Ovary (tissue), 7 donors: ENCODE measurements at regions not wholly inside any gene's neighbourhood (a gene's known extent, or its start where the extent isn't known, plus 50 kb on each side); places are given as distances from the start of the nearest gene placed in this dataset.
"Not testable (repeated sequence)": the region's sequence is repeated elsewhere in the genome, so short reads cannot be mapped to it uniquely, and the experiment has no call there.

ENCODE experiments used
- DNase-seq, 5 donors: peaks; one replicate each; pipeline ENCODE4 v3.0.0-alpha.2; 2019 to 2020
- H3K27ac ChIP-seq, 2 donors: fragments of 200-600 bp; one replicate each; pipeline versions ENCODE4 v1.5.1 to v1.8.0; 2019 to 2022
- H3K27me3 ChIP-seq: fragments of 200-600 bp; one replicate; pipeline ENCODE4 v1.8.0; 2022
- H3K36me3 ChIP-seq: fragments of 200-600 bp; sonication (generic); one replicate; pipeline ENCODE4 v1.5.1; 2019
- H3K4me1 ChIP-seq: one replicate; pipeline ENCODE4 v1.8.1; 2013; ENCODE audit warnings: mild to moderate bottlenecking, moderate library complexity; ENCODE audit not compliant: insufficient read depth
- H3K4me3 ChIP-seq: fragments of 200-600 bp; sonication (generic); one replicate; pipeline ENCODE4 v1.5.1; 2017
- H3K9me3 ChIP-seq, 2 donors: fragments of 200-600 bp in 1 of 2; sonication (generic) in 1 of 2; one replicate each; pipeline versions ENCODE4 v1.5.1 to v1.8.1; 2013 to 2019; ENCODE audit warnings: mild to moderate bottlenecking in 1 of 2, moderate library complexity in 1 of 2
- EP300 ChIP-seq: sonication (generic); formaldehyde crosslinking; IDR thresholded peaks from one replicate; pipeline ENCODE4 v1.6.1; 2017; ENCODE audit warnings: antibody characterized with exemption
- POLR2A ChIP-seq: fragments of 450-650 bp; IDR thresholded peaks from one replicate; pipeline ENCODE4 v1.6.1; 2017; ENCODE audit warnings: antibody characterized with exemption, mild to moderate bottlenecking, moderate library complexity
- WGBS, 3 donors: extraction: QIAGEN DNeasy Blood & Tissue Kit in 1 of 3; methylation state at CpG; one replicate each; pipeline versions ENCODE4 v1.1.5 to v1.1.7; 2013 to 2017; 5-methylcytosine and 5-hydroxymethylcytosine counted together
- intact Hi-C, 4 donors: fragments of 100-400 bp; cut with DNase I; formaldehyde crosslinking; loops; one replicate each; pipeline versions ENCODE4 v1.11.0 to v1.15.1; 2022 to 2023
- TF ChIP-seq, protein P1 (sequence below), 3 donors: fragments of 450-650 bp in 2 of 3; fragments of 200-600 bp in 1 of 3; IDR thresholded peaks; one replicate each; pipeline versions ENCODE4 v1.5.1 to v1.8.0; 2016 to 2022; ENCODE audit warnings: antibody characterized with exemption in 3 of 3, mild to moderate bottlenecking in 1 of 3
- donor health status: DM: no; HTN: no; CAD: no; lungs with moderate emphysema.
- donor health status: DM: no; HTN: no; CAD: no.
- donor health status: Bipolar disorder and iron deficiency.
- donor health status: DM: no; HTN: no; CAD: no.
- donor health status: DM: yes; HTN: yes; CAD: no.

DNA sequence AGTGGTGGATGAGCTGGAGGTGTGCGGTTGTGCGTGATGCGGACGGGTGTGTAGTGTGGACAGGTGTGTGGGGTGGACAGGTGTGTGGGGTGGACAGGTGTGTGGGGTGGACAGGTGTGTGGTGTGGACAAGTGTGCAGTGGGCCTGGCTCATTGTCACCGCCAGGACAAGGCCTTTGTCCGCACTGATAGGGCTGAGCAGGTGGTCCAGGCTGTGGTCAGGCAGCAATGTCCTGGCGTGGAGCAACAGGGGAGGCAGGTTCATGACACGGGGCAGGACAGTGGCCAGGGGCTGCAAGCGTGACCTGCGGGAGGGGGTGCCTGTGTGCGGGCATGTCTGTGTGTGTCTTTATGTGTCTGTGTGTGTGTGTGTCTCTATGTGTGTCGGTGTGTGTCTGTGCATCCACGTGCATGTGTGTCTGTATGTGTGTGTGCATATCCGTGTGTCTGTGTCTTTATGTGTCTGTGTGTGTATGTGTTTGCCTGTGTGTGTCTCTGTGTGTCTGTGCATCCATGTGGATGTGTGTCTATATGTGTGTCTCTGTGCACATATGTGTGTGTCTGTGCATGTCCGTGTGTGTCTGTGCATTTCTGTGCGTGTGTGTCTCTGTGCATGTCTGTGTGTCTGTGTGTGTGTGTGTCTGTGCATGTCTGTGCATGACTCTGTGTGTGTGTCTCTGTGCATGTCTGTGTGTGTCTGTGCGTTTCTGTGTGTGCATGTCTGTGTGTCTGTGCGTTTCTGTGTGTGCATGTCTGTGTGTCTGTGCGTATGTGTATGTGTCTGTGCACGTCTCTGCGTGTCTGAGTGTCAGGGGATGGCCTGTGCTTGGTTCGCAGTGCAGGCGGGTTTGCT is 161.0 kb downstream of the TMEM121 start:
- H3K27ac ChIP-seq, H3K36me3 ChIP-seq, H3K4me3 ChIP-seq, H3K27me3 ChIP-seq, DNase-seq, H3K9me3 ChIP-seq, H3K4me1 ChIP-seq: not testable (repeated sequence)
- WGBS, 3 donors: 77 to 78% (median 77%) methylated on average over 22 to 23 of the region's 23 CpGs
- intact Hi-C loops: loop anchor here in 1 of 4 donors (10.0 kb wide), 1 partner anchor 123 kb away; no protein-coding TSS in a partner anchor

DNA sequence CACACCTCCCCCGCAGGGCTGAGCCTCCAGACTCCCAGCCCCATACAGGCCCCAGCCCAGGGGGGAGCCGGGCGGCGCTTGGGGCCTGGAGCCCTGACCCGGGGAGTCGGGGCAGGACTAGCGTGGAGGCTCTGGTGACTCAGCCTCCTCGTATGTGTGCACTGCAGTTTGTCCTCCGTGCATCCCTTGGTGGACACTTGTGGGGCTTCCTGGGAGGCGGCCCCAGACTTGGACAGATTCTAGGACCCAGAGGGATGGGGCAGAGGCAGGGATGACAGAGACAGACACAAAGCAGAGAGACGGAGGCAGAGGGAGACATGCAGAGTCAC is 161.6 kb downstream of the TMEM121 start:
- DNase-seq: peak in 1 of 5 donors; percentile 31
- not testable (repeated sequence) for H3K9me3 ChIP-seq, H3K4me1 ChIP-seq, H3K27ac ChIP-seq, H3K27me3 ChIP-seq, H3K4me3 ChIP-seq, H3K36me3 ChIP-seq
- WGBS, 3 donors: 46 to 71% (median 69%) methylated on average over 9 to 11 of the region's 11 CpGs
- intact Hi-C loops: loop anchor here in 1 of 4 donors (10.0 kb wide), 1 partner anchor 123 kb away; no protein-coding TSS in a partner anchor

DNA sequence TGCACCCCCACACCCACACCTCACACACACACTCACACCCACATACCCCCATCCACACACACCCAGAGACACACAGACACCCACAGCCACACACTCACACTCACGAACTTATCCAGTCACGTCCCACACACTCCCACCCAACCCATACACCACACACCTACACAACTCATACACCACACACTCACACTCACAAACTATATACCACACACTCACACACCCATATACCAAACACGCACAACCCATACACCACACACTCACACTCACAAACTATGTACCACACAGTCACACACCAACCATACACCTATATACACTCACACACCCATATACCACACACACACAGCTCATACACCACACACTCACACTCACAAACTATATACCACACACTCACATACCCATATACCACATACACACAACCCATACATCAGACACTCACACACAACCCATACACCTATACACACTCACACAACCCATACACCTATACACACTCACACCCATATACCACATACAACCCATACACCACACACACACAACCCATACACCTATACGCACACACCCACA is 162.4 kb downstream of the TMEM121 start:
- not testable (repeated sequence) for H3K9me3 ChIP-seq, H3K36me3 ChIP-seq, H3K4me1 ChIP-seq, H3K27me3 ChIP-seq, DNase-seq, H3K27ac ChIP-seq, H3K4me3 ChIP-seq
- WGBS, 3 donors: 86 to 90% (median 88%) methylated on average over 4 of the region's 4 CpGs
- intact Hi-C loops: loop anchor here in 1 of 4 donors (10.0 kb wide), 1 partner anchor 124 kb away; no protein-coding TSS in a partner anchor

DNA sequence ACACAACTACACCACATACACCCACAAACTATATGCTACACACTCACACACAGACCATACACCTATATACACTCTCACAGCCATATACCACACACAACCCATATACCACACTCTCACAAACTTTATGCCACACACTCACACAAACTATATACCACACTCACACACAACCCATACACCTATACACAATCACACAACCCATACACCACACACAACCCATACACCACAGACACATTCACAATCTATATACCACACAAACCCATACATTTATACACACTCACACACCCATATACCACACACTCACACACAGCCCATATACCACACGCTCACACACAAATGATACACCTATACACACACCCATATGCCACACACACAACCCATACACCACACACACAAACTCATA is 163.3 kb downstream of the TMEM121 start:
- Histone ChIP-seq H3K4me3 (no peak overlapping the region), H3K27me3 (no peaks in the 10 kb centered on the region), H3K9me3 (no peaks in the 10 kb centered on the region), H3K36me3 (no peaks in the 10 kb centered on the region), H3K4me1 (no peaks in the 10 kb centered on the region), H3K27ac (no peak overlapping the region)
- 88 to 91% (median 91%) methylated on average over 1 of the region's 1 CpG for WGBS, 3 donors
- TF ChIP-seq POLR2A: no peak
- TF ChIP-seq, protein P1, sequence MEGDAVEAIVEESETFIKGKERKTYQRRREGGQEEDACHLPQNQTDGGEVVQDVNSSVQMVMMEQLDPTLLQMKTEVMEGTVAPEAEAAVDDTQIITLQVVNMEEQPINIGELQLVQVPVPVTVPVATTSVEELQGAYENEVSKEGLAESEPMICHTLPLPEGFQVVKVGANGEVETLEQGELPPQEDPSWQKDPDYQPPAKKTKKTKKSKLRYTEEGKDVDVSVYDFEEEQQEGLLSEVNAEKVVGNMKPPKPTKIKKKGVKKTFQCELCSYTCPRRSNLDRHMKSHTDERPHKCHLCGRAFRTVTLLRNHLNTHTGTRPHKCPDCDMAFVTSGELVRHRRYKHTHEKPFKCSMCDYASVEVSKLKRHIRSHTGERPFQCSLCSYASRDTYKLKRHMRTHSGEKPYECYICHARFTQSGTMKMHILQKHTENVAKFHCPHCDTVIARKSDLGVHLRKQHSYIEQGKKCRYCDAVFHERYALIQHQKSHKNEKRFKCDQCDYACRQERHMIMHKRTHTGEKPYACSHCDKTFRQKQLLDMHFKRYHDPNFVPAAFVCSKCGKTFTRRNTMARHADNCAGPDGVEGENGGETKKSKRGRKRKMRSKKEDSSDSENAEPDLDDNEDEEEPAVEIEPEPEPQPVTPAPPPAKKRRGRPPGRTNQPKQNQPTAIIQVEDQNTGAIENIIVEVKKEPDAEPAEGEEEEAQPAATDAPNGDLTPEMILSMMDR (IDR thresholded peaks at IDR 0.05): no peak
- no peak for TF ChIP-seq EP300
- intact Hi-C loops: loop anchor here in 1 of 4 donors (10.0 kb wide), 1 partner anchor 125 kb away; no protein-coding TSS in a partner anchor
- no peak for DNase-seq

DNA sequence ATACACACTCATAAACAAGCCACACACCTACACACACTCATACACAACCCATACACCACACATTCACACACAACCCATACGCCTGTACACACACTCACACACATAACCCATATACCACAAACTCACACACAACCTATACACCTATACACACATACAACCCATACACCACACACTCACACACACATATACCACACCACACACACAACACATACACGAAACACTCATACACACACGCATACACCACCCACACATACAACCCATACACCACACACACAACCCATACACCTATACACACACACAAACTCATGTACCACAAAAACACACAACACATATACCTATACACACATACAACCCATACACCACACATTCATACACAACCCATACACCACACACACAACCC is 164.3 kb downstream of the TMEM121 start:
- DNase-seq: no peak
- Histone ChIP-seq H3K36me3 (no peaks in the 10 kb centered on the region), H3K4me1 (no peaks in the 10 kb centered on the region), H3K27me3 (no peaks in the 10 kb centered on the region), H3K9me3 (no peaks in the 10 kb centered on the region), H3K4me3 (no peak overlapping the region), H3K27ac (no peak overlapping the region)
- intact Hi-C loops: no loop called here
- TF ChIP-seq, protein P1 (IDR thresholded peaks at IDR 0.05): no peak
- TF ChIP-seq EP300 (no peak), POLR2A (no peak)
- 83 to 99% (median 90%) methylated on average over 3 of the region's 3 CpGs for WGBS, 3 donors

DNA sequence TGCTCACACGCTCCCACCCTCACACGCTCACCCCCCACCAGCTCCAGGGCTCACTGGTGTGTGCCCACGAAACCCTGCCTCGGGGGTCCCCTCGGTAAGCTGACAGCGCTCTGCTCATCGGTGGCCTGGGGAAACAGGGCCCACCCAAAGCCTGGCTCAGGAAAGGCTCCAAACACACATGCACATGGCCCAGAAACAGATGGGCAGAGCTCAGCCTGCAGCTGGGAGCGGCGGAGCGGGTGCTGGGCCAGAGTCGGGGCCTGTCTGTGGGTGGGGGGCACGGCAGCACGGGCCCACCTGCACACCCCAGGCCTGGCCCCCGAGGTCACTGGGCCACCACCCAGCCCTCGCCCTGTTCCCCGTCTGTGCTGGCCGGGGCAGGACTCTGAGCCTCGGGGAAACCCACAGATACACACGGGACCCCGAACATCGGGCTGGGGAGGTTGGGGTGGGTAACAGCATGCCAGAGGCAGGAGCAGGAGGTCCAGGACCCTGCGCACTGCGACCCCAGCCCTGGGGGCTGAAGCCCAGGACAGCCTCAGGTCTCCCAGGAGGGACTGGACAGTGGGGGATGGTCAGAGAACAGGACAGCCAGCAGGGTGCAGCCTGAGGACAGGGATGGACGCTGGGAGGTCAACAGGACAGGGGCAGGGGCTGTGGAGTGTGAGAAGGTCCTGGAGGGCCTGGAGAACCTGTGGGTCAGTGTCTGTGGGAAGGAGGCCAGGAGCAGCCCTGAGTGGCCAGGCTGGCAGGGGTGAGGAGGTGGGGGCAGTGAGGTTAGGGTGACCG is 165.1 kb downstream of the TMEM121 start:
- DNase-seq, H3K4me3 ChIP-seq, H3K27me3 ChIP-seq, H3K9me3 ChIP-seq, intact Hi-C loops, H3K27ac ChIP-seq, H3K36me3 ChIP-seq, H3K4me1 ChIP-seq: not testable (repeated sequence)
- 87 to 88% (median 88%) methylated on average over 24 to 25 of the region's 25 CpGs for WGBS, 3 donors

DNA sequence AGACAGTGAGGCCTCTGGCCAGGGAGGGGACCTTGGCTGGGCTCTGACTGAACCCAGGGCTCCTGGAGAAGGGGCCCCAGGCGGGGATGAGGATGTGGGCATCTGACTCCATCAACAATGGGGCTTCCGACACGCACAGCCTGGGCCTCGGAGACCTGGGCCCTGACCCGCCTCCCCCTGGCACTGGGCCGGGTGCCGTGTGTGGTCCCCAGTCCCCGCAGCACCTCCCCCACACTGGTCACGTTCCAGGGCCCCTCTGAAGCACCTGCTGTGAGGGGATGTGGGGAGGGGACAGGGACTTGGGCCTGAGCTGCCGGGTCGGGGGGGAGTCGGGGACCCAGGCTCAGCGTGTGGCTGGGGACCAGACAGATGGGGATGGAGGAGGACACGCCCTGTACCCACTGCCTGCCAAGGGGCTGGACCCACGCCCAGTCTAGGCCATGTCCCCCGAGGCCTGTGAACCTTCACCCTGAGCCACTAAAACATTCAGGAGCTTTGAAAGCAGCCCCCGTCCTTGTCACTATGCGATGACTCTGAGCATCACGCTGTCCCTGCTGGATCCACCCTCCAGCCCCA is 165.8 kb downstream of the TMEM121 start:
- H3K36me3 ChIP-seq, H3K27ac ChIP-seq, H3K4me3 ChIP-seq, H3K27me3 ChIP-seq, H3K9me3 ChIP-seq, intact Hi-C loops, H3K4me1 ChIP-seq, DNase-seq: not testable (repeated sequence)
- WGBS, 3 donors: 82% methylated on average over 6 of the region's 19 CpGs; no CpG with 5 or more reads in 2 of the 3 donors
